Activated T-helper 9 cell treated with anti-CD3 and anti-CD28 coated beads, Interleukin-2, amount 50 U/mL, for 16 hours (primary cell): ENCODE measurements at regions not wholly inside any gene's neighbourhood (a gene's known extent, or its start where the extent isn't known, plus 50 kb on each side); places are given as distances from the start of the nearest gene placed in this dataset.

Experiments used
- DNase-seq: peaks from one replicate; pipeline ENCODE4 v3.0.0-alpha.2; 2020; ENCODE audit warnings: low read depth

- no peak for DNase-seq
Observed at GRCh38 chr2:18001671-18002070, 123.2 kb downstream of the KCNS3 start.

GRCh38 chr2:17996978-17997377 is 118.5 kb downstream of the KCNS3 start:
- DNase-seq: no peak

GRCh38 chr2:17995593-17995992 is 117.1 kb downstream of the KCNS3 start:
- no peak for DNase-seq
